IgD-negative memory B cell (primary cell): ENCODE measurements at regions not wholly inside any gene's neighbourhood (a gene's known extent, or its start where the extent isn't known, plus 50 kb on each side); places are given as distances from the start of the nearest gene placed in this dataset.

Experiments used
- H3K27ac Mint-ChIP-seq, 3 donors: one replicate each; pipeline ENCODE4 v1.8.0; 2020 to 2022; ENCODE audit warnings: mild to moderate bottlenecking in 3 of 3, mixed read lengths in 3 of 3, moderate library complexity in 1 of 3
- H3K27me3 Mint-ChIP-seq: one replicate; pipeline ENCODE4 v1.8.0; 2021; ENCODE audit warnings: mixed read lengths
- H3K36me3 Mint-ChIP-seq: one replicate; pipeline ENCODE4 v1.8.0; 2020; ENCODE audit warnings: mild to moderate bottlenecking, mixed read lengths
- H3K4me1 Mint-ChIP-seq, 3 donors: one replicate each; pipeline ENCODE4 v1.8.0; 2020 to 2022; ENCODE audit warnings: mixed read lengths in 3 of 3, mild to moderate bottlenecking in 1 of 3
- H3K4me3 Mint-ChIP-seq, 4 donors: one replicate each; pipeline ENCODE4 v1.8.0; 2020 to 2022; ENCODE audit warnings: mild to moderate bottlenecking in 4 of 4, mixed read lengths in 4 of 4, moderate library complexity in 3 of 4
- H3K9me3 Mint-ChIP-seq, 3 donors: one replicate each; pipeline ENCODE4 v1.8.0; 2020 to 2021; ENCODE audit warnings: mixed read lengths in 3 of 3, mild to moderate bottlenecking in 1 of 3

DNA sequence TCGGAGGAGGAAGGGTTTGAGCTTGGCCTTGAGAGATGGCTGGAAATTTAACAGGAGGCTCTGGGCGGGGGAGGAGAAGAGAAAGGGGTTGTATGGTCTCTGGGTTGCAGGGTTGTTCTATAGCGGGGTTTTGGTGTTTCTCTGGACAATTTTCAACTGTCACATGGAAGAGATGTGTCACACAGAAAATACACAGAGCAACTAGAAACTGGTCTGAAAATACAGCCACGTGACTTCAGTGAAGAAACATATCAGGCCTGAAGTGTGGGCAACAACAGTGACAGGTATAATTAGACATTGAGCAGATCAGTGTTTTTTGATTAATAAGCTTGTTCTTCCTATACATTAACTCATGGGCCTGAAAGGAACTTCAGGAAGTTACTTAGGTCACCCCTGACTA, 205.3 kb upstream of the HMGA2 start:
- H3K27me3 Mint-ChIP-seq: peaks cover 4% of the 10 kb centered on the region
- no peak overlapping the region for H3K27ac Mint-ChIP-seq

DNA sequence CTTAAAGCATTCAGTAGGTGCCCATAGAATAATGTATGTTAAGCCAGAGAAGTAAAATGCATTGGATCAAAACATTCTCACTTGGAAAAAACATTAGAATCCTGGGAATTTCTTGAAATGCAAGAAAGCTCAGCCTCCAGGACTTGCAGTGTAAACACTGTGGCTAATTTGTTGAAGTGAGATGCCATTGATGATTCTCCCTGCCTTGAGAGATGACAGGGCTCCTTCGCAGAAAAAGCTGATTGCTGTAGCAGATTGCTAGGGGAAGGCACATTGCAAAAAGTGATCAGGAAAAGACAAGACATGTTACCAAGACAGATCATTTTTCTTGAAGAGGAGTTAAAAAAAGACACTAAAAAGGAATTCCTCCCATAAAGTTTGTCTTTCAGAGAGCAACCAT, 204.2 kb upstream of the HMGA2 start:
- H3K4me3 Mint-ChIP-seq: no peak overlapping the region
- no peaks in the 10 kb centered on the region for H3K4me1 Mint-ChIP-seq
- no peak overlapping the region for H3K27ac Mint-ChIP-seq
- H3K36me3 Mint-ChIP-seq: no peaks in the 10 kb centered on the region
- peaks cover 0 to 3% (median 3%) of the 10 kb centered on the region in 3 donors for H3K9me3 Mint-ChIP-seq
- H3K27me3 Mint-ChIP-seq: peaks cover 4% of the 10 kb centered on the region

More for the DNA sequence above, 205.3 kb upstream of the HMGA2 start:
- Mint-ChIP-seq H3K4me1 (no peaks in the 10 kb centered on the region), H3K4me3 (no peak overlapping the region), H3K36me3 (no peaks in the 10 kb centered on the region), H3K9me3 (peaks cover 0 to 8% (median 3%) of the 10 kb centered on the region in 3 donors)

DNA sequence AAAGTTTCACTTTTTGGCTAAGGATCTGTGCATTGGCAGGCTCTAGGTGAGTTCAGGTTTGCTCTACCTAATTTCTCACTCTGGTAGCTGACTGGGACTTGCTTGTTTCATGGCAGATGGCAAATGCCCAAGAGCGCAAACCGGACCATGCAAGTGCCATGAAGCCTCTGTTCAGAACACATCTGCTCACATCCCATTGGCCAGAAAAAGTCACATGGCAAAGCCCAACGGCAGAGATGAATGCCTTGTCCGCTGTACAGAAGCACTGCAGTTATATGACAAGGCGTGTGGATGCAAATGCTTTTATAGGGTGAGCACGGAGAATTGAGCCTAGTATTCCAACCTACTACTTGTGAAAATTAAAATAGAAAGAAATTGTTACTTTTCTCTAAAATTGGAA, 202.2 kb upstream of the HMGA2 start:
- H3K4me3 Mint-ChIP-seq: no peak overlapping the region

DNA sequence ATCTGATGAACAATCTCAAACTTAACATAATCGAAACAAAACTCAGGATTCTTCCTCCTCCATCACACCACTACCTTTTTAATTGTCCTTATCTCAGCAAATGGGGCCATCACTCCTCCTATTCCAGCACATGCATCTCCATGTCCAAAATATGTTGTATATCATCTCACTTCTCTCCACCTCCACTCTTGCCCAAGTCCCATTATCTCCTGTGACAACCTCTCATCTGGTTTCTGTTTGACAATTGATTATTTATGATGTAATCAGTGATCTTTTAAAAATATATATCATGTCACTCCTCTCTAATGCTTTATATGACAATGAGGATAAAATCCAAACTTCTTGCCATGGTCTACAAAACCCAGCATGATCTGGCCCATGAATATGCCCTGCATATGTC, 200.8 kb upstream of the HMGA2 start:
- peaks cover 4% of the 10 kb centered on the region for H3K27me3 Mint-ChIP-seq
- H3K4me1 Mint-ChIP-seq: no peaks in the 10 kb centered on the region
- peaks cover 0 to 5% (median 2%) of the 10 kb centered on the region in 3 donors for H3K9me3 Mint-ChIP-seq
- no peaks in the 10 kb centered on the region for H3K36me3 Mint-ChIP-seq
- H3K27ac Mint-ChIP-seq: no peak overlapping the region
- no peak overlapping the region for H3K4me3 Mint-ChIP-seq

More for the DNA sequence above, 202.2 kb upstream of the HMGA2 start:
- Mint-ChIP-seq H3K27me3 (peaks cover 4% of the 10 kb centered on the region), H3K4me1 (no peaks in the 10 kb centered on the region), H3K27ac (no peak overlapping the region), H3K9me3 (peaks cover 0 to 5% (median 2%) of the 10 kb centered on the region in 3 donors), H3K36me3 (no peaks in the 10 kb centered on the region)

DNA sequence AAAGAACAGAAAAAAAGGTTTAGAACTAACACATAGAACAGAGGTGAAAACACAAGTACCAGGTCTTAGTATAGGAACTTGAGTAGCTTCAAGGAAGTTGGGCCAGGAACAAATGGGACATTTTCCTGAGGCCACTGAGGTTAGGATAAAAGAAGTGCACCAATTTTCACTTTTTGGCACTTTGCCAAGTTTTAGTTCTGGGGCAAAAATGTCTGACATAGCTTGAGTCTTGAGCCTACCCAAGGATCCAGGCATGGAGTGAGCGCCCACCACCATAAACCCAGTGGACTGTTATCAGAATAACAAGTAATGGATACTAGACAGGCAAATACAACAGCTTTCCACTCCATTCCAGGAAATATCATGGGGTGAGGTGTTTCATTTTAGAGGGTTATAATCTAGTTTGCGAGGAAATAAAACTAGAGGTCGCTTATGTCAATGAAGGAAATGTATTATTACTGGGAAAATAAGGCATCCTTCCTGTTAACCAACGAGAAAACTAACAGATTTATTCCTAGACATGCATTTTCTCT, 199.7 kb upstream of the HMGA2 start:
- Mint-ChIP-seq H3K27ac (no peak overlapping the region), H3K4me3 (no peak overlapping the region), H3K27me3 (no peaks in the 10 kb centered on the region), H3K9me3 (peaks cover 0 to 4% (median 2%) of the 10 kb centered on the region in 3 donors), H3K4me1 (no peaks in the 10 kb centered on the region), H3K36me3 (no peaks in the 10 kb centered on the region)

DNA sequence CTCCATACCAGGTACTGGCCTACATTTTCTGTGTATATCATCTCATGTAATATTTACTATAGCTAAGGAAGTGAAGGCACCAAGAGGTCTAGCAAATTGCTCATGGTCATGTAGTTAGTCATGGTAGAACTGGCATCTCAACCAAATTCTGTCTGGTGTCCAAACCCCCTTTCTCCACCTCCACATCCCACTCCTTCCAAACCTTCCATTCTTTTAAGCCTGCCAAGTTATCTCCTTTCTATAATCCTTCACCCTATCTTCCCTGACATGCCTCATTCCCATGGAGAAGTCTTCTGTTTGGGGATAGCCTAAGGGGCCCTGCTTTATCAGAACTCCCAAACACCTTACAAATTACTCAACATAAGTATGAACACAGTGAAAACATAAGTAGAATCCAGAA, 196.2 kb upstream of the HMGA2 start:
- Mint-ChIP-seq H3K9me3 (peaks cover 0 to 4% (median 0%) of the 10 kb centered on the region in 3 donors), H3K36me3 (no peaks in the 10 kb centered on the region), H3K27ac (no peak overlapping the region), H3K4me1 (no peaks in the 10 kb centered on the region), H3K27me3 (peaks cover 2% of the 10 kb centered on the region), H3K4me3 (no peak overlapping the region)

DNA sequence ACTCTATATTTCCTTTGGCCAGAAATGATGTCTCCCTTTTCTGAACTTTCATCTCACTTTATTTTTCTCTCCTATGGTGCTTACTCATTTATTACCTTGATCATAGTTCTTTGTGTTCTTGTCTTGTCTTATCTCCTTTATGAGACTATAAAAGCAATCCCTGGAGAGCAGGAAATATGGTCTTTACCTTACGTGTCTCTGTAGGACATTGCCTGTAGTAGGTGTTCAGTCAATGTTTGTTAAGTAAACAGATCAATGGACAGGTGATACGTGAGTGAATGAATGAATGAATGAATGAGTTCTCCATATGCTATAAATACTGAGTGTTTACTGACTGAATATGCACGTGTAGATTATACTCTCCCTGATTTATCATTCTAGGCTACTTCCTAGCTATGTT, 193.7 kb upstream of the HMGA2 start:
- H3K27me3 Mint-ChIP-seq: peaks cover 2% of the 10 kb centered on the region
- H3K4me3 Mint-ChIP-seq: no peak overlapping the region
- H3K9me3 Mint-ChIP-seq: peaks cover 0 to 4% (median 0%) of the 10 kb centered on the region in 3 donors
- H3K4me1 Mint-ChIP-seq: no peaks in the 10 kb centered on the region
- no peak overlapping the region for H3K27ac Mint-ChIP-seq
- H3K36me3 Mint-ChIP-seq: no peaks in the 10 kb centered on the region

DNA sequence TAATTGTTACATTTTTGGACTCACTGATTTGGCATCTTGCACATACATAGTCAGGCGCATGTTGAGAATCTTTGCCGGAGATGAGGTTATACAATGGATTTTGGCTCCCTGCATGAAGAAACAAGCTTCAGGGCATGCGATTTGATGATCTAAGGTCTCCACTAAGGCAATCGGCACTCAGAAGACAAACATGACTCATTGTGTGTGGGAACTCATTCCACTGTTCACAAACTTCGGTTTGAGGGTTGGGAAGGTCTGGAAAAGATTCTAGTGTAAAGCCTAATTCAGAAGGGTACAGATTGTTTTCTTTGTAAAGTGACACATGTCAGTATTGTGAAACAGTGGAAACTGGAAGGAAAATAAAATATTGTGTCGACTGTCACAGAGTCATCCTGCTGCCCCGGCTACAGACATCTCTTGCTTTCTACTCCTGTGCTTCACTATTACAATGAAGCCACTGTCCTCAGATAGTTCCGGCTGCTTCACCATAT, 192.6 kb upstream of the HMGA2 start:
- H3K27me3 Mint-ChIP-seq: peaks cover 2% of the 10 kb centered on the region
- H3K4me3 Mint-ChIP-seq: no peak overlapping the region
- no peaks in the 10 kb centered on the region for H3K36me3 Mint-ChIP-seq
- H3K4me1 Mint-ChIP-seq: no peaks in the 10 kb centered on the region
- H3K27ac Mint-ChIP-seq: no peak overlapping the region
- H3K9me3 Mint-ChIP-seq: peaks cover 0 to 4% (median 0%) of the 10 kb centered on the region in 3 donors

DNA sequence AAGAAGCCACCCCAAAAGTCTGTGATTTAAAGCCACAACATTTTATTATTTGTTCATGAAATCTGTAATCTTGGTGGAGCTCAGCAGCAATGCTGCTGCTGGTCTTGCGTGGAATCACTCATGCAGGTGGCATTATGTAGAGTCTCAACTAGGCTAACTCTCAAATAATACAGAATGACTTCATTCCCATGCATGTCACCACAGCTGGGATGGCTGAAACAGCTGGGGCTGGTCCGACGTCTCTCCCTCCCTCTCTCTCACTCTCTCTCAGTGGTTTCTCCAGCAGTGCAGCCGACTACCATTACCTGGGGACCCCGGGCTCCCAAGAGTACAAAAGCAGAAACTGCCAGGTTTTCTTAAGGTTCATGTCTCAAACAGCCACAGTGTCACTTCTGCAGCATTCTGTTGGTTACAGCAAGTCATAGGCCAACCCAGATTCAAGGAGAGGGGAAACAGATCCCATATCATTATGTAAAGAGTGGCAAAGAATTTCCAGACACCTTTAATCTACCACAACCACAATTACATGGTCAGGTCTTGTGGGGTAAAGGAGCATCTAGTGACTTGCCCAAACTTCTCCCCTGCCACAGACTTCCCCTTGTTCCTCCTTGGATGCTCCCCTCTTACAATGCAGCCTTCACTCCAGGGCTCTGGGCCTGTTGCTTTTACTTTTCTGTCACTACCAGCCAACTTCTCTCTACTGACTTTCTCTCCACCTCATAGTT, 192.0 kb upstream of the HMGA2 start:
- Mint-ChIP-seq H3K9me3 (peaks cover 0 to 3% (median 0%) of the 10 kb centered on the region in 3 donors), H3K36me3 (no peaks in the 10 kb centered on the region), H3K27ac (no peak overlapping the region), H3K4me3 (no peak overlapping the region), H3K27me3 (peaks cover 2% of the 10 kb centered on the region), H3K4me1 (no peaks in the 10 kb centered on the region)

DNA sequence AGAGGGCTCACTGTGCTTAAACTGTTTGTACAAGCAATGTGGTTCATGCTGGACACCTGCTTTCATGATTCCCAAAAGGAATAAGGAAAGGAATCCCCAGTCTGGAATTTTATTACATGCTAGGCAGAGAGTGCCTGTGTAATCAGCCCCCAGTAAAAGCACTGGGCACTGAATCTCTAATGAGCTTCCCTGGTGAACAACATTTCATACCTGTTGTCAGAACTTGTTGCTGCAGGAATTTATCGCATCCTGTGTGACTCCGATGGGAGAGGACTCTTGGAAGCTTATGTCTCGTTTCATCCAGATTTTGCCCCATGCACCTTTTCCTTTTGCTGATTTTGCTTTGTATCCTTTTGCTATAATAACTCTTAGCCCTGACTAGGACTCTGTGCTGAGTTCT, 190.2 kb upstream of the HMGA2 start:
- Mint-ChIP-seq H3K27me3 (peaks cover 2% of the 10 kb centered on the region), H3K4me3 (peak overlapping the region in 1 of 4 donors; percentile 15), H3K36me3 (no peaks in the 10 kb centered on the region), H3K27ac (no peak overlapping the region), H3K9me3 (peaks cover 0 to 2% (median 0%) of the 10 kb centered on the region in 3 donors), H3K4me1 (no peaks in the 10 kb centered on the region)

DNA sequence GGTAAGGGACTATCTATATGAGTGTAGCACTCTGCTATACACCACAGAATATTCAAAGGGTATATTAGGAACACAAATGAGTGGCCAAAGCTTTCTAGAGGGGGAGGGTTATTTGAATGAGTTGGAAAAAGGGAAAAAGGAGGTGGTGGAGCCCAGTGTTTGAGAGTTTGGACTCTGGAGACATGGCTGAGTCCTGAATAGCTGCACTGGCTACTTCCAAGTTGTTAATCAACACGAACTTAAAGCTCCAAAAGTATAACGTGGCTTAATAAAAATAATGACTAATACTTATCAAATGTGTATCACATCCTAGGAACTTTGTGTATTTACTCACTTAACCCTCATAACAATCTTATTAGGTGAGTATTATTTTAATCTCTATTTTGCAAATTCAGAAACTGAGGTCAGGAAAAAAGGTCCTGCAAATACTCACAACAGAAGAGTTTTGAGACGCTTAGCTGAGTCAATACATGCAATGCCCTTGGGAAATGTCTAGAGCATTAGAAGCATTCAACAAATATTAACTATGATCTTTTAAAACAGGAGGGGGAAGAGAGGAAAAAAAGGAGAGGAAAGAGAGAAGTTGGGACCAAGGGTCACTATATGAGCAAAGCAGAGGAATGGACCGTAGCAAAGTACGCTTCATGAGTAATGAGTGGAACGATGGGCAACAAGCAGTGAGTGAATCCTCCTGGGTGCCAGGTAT, 189.5 kb upstream of the HMGA2 start:
- no peak overlapping the region for H3K27ac Mint-ChIP-seq
- H3K36me3 Mint-ChIP-seq: no peaks in the 10 kb centered on the region
- H3K9me3 Mint-ChIP-seq: no peaks in the 10 kb centered on the region
- peaks cover 2% of the 10 kb centered on the region for H3K27me3 Mint-ChIP-seq
- no peak overlapping the region for H3K4me3 Mint-ChIP-seq
- no peaks in the 10 kb centered on the region for H3K4me1 Mint-ChIP-seq

DNA sequence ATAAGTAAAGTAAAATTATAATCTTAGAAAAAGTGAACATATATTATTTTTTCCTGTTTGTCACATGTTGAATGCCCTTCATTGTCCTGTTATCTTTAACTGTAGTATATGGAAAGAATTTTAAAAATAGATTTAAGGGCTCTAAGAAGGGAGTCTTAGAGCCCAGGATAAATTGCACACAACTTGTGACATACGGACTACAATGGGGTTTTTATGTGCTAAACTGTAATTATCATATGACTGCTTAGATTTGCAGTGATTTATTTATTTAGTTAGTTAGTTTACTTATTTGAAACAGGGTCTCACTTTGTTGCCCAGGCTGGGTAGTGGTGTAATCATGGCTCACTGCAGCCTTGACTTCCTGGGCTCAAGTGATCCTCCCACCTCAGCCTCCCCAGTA, 187.8 kb upstream of the HMGA2 start:
- no peak overlapping the region for H3K27ac Mint-ChIP-seq
- no peak overlapping the region for H3K4me3 Mint-ChIP-seq
- peaks cover 0 to under 1% (median under 1%) of the 10 kb centered on the region in 3 donors for H3K9me3 Mint-ChIP-seq
- H3K27me3 Mint-ChIP-seq: peaks cover 2% of the 10 kb centered on the region
- H3K36me3 Mint-ChIP-seq: peaks cover 1% of the 10 kb centered on the region
- H3K4me1 Mint-ChIP-seq: no peaks in the 10 kb centered on the region

DNA sequence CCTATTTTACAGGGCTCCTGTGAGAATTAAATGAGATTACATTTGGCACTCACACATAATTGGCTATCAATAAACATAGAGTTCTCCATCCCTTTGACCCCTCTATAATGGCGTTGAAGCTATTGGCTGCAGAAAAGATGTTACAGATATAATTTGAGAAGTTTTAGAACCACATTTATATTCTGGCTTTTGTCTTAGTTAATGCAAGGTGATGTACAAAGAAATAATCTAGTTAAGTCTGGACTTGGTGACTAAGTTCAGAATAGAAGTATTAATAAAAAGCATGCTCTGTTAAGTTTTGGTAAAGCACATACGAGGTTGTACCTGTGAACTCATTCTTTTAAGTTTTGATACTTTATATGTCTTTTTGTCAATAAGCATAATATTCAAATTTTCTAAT, 187.1 kb upstream of the HMGA2 start:
- no peak overlapping the region for H3K27ac Mint-ChIP-seq
- H3K4me3 Mint-ChIP-seq: no peak overlapping the region
- peaks cover 4% of the 10 kb centered on the region for H3K27me3 Mint-ChIP-seq
- H3K36me3 Mint-ChIP-seq: peaks cover 1% of the 10 kb centered on the region
- H3K9me3 Mint-ChIP-seq: peaks cover 0 to 4% (median 2%) of the 10 kb centered on the region in 3 donors
- no peaks in the 10 kb centered on the region for H3K4me1 Mint-ChIP-seq

DNA sequence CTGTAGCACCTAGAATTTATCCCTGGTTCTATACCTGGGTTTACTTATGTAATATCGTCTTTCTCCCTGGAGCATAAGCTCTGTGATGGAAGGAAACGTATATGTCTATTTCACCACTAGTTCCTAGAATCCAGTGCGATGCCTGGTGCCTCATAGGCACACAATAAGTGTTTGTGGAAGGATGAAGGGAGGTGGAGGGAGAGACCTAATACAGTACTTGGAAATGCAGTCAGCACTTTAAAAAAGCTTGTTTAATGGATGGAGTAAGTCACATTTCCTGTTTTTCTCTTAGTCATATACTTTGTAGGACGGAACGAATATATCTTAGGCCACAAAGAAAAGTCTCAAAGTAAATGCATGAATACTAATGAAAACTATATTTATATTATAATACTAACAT, 186.5 kb upstream of the HMGA2 start:
- Mint-ChIP-seq H3K36me3 (peaks cover 1% of the 10 kb centered on the region), H3K27ac (no peak overlapping the region), H3K4me1 (no peaks in the 10 kb centered on the region), H3K4me3 (no peak overlapping the region), H3K27me3 (peaks cover 2% of the 10 kb centered on the region), H3K9me3 (peaks cover 0 to 7% (median 2%) of the 10 kb centered on the region in 3 donors)

DNA sequence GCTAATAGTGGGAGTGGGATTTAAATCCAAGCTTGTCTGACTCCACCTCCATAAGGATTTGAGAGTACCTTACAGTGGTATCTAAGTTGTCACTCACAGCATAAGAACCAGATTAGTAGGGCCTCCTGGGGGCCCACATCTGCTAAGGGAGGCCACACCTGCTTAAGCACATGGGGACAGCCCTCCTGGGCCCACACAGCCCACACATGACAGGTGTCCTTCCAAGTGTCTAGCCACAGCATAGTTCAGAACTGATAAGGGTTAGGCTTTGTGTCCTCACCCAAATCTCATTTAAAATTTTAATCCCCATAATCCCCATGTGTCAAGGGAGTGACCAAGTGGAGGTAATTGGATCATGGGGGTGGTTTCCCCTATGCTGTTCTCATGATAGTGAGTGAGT, 186.0 kb upstream of the HMGA2 start:
- peaks cover 1% of the 10 kb centered on the region for H3K36me3 Mint-ChIP-seq
- no peaks in the 10 kb centered on the region for H3K4me1 Mint-ChIP-seq
- H3K27me3 Mint-ChIP-seq: peaks cover 2% of the 10 kb centered on the region
- H3K4me3 Mint-ChIP-seq: no peak overlapping the region
- no peak overlapping the region for H3K27ac Mint-ChIP-seq
- H3K9me3 Mint-ChIP-seq: peaks cover 0 to 7% (median 2%) of the 10 kb centered on the region in 3 donors
